DND-41 (cell line): ENCODE measurements at regions not wholly inside any gene's neighbourhood (a gene's known extent, or its start where the extent isn't known, plus 50 kb on each side); places are given as distances from the start of the nearest gene placed in this dataset.

ENCODE experiments used
- ATAC-seq: fragments of 200-7000 bp; cut with Tn5 transposase; 3 replicates; pipeline ENCODE4 v1.9.1; 2021; ENCODE audit warnings: low read depth; ENCODE audit not compliant: insufficient read depth
- DNase-seq: peaks from one replicate; pipeline ENCODE4 v3.0.0-alpha.2; 2020
- H2AFZ ChIP-seq: 2 replicates; pipeline ENCODE4 v1.6.0; 2012; ENCODE audit warnings: low read depth, low read length
- H3K27ac ChIP-seq: 2 replicates; pipeline ENCODE4 v1.5.1; 2012; ENCODE audit warnings: low read length, inconsistent platforms
- H3K27me3 ChIP-seq: fragments of 200-600 bp; sonication (generic); 2 replicates; pipeline ENCODE4 v1.6.0; 2012; ENCODE audit warnings: low read length, mild to moderate bottlenecking, inconsistent platforms; ENCODE audit not compliant: insufficient read depth, poor library complexity
- H3K36me3 ChIP-seq: 2 replicates; pipeline ENCODE4 v1.5.1; 2012; ENCODE audit warnings: low read length, inconsistent platforms; ENCODE audit not compliant: insufficient read depth
- H3K4me1 ChIP-seq: 2 replicates; pipeline ENCODE4 v1.5.1; 2012; ENCODE audit warnings: mild to moderate bottlenecking, low read length; ENCODE audit not compliant: insufficient read depth
- H3K4me2 ChIP-seq: 2 replicates; pipeline ENCODE4 v1.6.0; 2012; ENCODE audit warnings: mild to moderate bottlenecking, moderate library complexity, low read length, inconsistent platforms; ENCODE audit not compliant: insufficient read depth
- H3K4me3 ChIP-seq, 2 experiments: fragments of 200-600 bp in 1 of 2; shearing (Covaris generic) in 1 of 2; 2 replicates each; pipeline ENCODE4 v1.5.1; 2012 to 2016; ENCODE audit warnings: inconsistent platforms in 2 of 2, low read length in 2 of 2, mild to moderate bottlenecking in 2 of 2, low read depth in 1 of 2, moderate library complexity in 1 of 2
- H3K79me2 ChIP-seq: 2 replicates; pipeline ENCODE4 v1.6.0; 2012; ENCODE audit warnings: low read length, inconsistent platforms; ENCODE audit not compliant: insufficient read depth
- H3K9ac ChIP-seq: 2 replicates; pipeline ENCODE4 v1.6.0; 2012; ENCODE audit warnings: low read depth, mild to moderate bottlenecking, inconsistent platforms, low read length, moderate library complexity
- H3K9me3 ChIP-seq: 2 replicates; pipeline ENCODE4 v1.5.1; 2012; ENCODE audit warnings: low read length, moderate library complexity, mild to moderate bottlenecking, inconsistent platforms; ENCODE audit not compliant: insufficient read depth, severe bottlenecking
- H4K20me1 ChIP-seq: 2 replicates; pipeline ENCODE4 v1.6.0; 2012; ENCODE audit warnings: low read length; ENCODE audit not compliant: insufficient read depth
- EZH2 ChIP-seq: IDR thresholded peaks from 3 replicates; pipeline ENCODE4 v1.6.1; 2012; ENCODE audit warnings: borderline replicate concordance, low read depth, mild to moderate bottlenecking, moderate library complexity, low read length, inconsistent platforms; ENCODE audit not compliant: severe bottlenecking
- TF ChIP-seq, protein P1 (sequence below): IDR thresholded peaks from 2 replicates; pipeline ENCODE4 v1.5.1; 2012; ENCODE audit warnings: borderline replicate concordance, low read length, moderate library complexity, mild to moderate bottlenecking; ENCODE audit not compliant: poor library complexity, severe bottlenecking; ENCODE audit errors: extremely low read depth

GRCh38 chr4:123553733-123554637 is 157.4 kb downstream of the SPRY1 start:
- no peak overlapping the region for H3K9ac ChIP-seq
- H4K20me1 ChIP-seq, result no peaks in the 10 kb centered on the region
- H2AFZ ChIP-seq, result no peak overlapping the region
- no peak overlapping the region for H3K27ac ChIP-seq
- TF ChIP-seq EZH2, result no peak
- TF ChIP-seq, protein P1, sequence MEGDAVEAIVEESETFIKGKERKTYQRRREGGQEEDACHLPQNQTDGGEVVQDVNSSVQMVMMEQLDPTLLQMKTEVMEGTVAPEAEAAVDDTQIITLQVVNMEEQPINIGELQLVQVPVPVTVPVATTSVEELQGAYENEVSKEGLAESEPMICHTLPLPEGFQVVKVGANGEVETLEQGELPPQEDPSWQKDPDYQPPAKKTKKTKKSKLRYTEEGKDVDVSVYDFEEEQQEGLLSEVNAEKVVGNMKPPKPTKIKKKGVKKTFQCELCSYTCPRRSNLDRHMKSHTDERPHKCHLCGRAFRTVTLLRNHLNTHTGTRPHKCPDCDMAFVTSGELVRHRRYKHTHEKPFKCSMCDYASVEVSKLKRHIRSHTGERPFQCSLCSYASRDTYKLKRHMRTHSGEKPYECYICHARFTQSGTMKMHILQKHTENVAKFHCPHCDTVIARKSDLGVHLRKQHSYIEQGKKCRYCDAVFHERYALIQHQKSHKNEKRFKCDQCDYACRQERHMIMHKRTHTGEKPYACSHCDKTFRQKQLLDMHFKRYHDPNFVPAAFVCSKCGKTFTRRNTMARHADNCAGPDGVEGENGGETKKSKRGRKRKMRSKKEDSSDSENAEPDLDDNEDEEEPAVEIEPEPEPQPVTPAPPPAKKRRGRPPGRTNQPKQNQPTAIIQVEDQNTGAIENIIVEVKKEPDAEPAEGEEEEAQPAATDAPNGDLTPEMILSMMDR, result no peak
- ATAC-seq (no peak), DNase-seq (no peak)
- H3K9me3 ChIP-seq, result no peaks in the 10 kb centered on the region
- H3K4me2 ChIP-seq, result no peak overlapping the region
- no peaks in the 10 kb centered on the region for H3K4me1 ChIP-seq
- H3K4me3 ChIP-seq, result no peak overlapping the region
- no peaks in the 10 kb centered on the region for H3K79me2 ChIP-seq
- no peaks in the 10 kb centered on the region for H3K36me3 ChIP-seq
- no peaks in the 10 kb centered on the region for H3K27me3 ChIP-seq

GRCh38 chr4:123554801-123555232 is 158.2 kb downstream of the SPRY1 start:
- ATAC-seq (0 out of 3 replicates have a peak, but pooled peaks have one; percentile 8), DNase-seq (no peak)
- H2AFZ ChIP-seq, result no peak overlapping the region
- H3K4me3 ChIP-seq, result no peak overlapping the region
- H3K4me2 ChIP-seq, result no peak overlapping the region
- no peaks in the 10 kb centered on the region for H3K9me3 ChIP-seq
- H3K9ac ChIP-seq, result no peak overlapping the region
- no peak overlapping the region for H3K27ac ChIP-seq
- H3K27me3 ChIP-seq, result no peaks in the 10 kb centered on the region
- TF ChIP-seq, protein P1, result no peak
- TF ChIP-seq EZH2, result no peak
- no peaks in the 10 kb centered on the region for H3K36me3 ChIP-seq
- H3K79me2 ChIP-seq, result no peaks in the 10 kb centered on the region
- H3K4me1 ChIP-seq, result no peaks in the 10 kb centered on the region
- H4K20me1 ChIP-seq, result no peaks in the 10 kb centered on the region

DNA sequence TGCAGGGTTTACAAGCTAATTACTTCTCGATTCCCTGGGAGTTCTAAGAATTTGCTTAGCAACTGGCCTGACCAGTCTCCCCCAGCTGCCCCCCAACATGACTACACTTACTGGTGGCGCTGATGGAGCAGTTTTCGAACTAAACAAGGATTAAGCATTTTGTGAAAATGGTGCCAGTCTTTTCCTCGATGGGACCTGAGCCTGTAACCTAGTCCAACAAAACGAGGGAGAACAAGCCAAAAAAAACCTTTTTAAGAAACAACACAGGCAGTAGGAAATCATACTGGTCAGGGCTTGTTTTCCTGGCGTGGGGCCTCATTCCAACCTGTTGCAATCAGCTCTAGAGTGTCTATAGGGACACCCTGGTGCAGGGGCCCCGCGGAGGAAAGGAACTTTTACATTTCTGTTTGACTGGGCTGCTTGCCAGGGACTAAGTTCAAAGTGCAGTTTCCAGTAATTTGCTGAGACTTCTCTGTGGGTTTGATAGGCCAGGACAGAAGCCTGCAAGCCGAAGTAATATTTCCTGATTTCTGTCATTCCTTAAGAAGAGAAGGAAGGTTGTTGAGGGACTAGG is 158.7 kb downstream of the SPRY1 start:
- DNase-seq (peak; percentile 62), ATAC-seq (peak; percentile 81)
- Histone ChIP-seq H3K27me3 (no peaks in the 10 kb centered on the region), H3K4me3 (no peak overlapping the region), H3K9me3 (no peaks in the 10 kb centered on the region), H3K9ac (no peak overlapping the region), H4K20me1 (no peaks in the 10 kb centered on the region), H3K27ac (no peak overlapping the region), H3K79me2 (no peaks in the 10 kb centered on the region), H3K4me2 (no peak overlapping the region), H3K4me1 (no peaks in the 10 kb centered on the region), H3K36me3 (no peaks in the 10 kb centered on the region), H2AFZ (no peak overlapping the region)
- TF ChIP-seq, protein P1, result no peak
- no peak for TF ChIP-seq EZH2
